CD14-positive monocyte (primary cell): ENCODE measurements at regions not wholly inside any gene's neighbourhood (a gene's known extent, or its start where the extent isn't known, plus 50 kb on each side); places are given as distances from the start of the nearest gene placed in this dataset.

Experiments used
- DNase-seq, 3 donors: peaks; one replicate each; pipeline ENCODE4 v3.0.0-alpha.2; 2011 to 2022
- H2AFZ ChIP-seq: 2 replicates; pipeline ENCODE4 v1.6.0; 2012; ENCODE audit warnings: mild to moderate bottlenecking, low read depth, low read length, inconsistent platforms; ENCODE audit not compliant: insufficient read depth, poor library complexity, severe bottlenecking
- H3K27ac ChIP-seq, 2 donors: 1 replicate in 1 of 2; 2 replicates in 1 of 2; pipeline ENCODE4 v1.5.1; 2012 to 2013; ENCODE audit warnings: low read length in 2 of 2, control low read depth in 1 of 2, inconsistent platforms in 1 of 2, low read depth in 1 of 2, mild to moderate bottlenecking in 1 of 2
- H3K27me3 ChIP-seq, 2 donors: one replicate each; pipeline versions ENCODE4 v1.6.0 to v1.6.1; 2011 to 2013; ENCODE audit warnings: low read length in 2 of 2; ENCODE audit not compliant: control insufficient read depth in 2 of 2, insufficient read depth in 2 of 2
- H3K36me3 ChIP-seq, 2 donors: replicated peaks in 1 of 2; 1 replicate in 1 of 2; 2 replicates in 1 of 2; pipeline versions ENCODE4 v1.5.1 to v1.6.1; 2012 to 2013; ENCODE audit warnings: low read length in 2 of 2, control low read depth in 1 of 2, inconsistent platforms in 1 of 2, mild to moderate bottlenecking in 1 of 2; ENCODE audit not compliant: insufficient read depth in 2 of 2, control insufficient read depth in 1 of 2
- H3K4me1 ChIP-seq, 2 donors: 1 replicate in 1 of 2; 2 replicates in 1 of 2; pipeline versions ENCODE4 v1.5.1 to v1.6.1; 2012 to 2013; ENCODE audit warnings: low read length in 2 of 2, control low read depth in 1 of 2, inconsistent platforms in 1 of 2, mild to moderate bottlenecking in 1 of 2, moderate library complexity in 1 of 2; ENCODE audit not compliant: insufficient read depth in 2 of 2, control insufficient read depth in 1 of 2
- H3K4me2 ChIP-seq: replicated peaks from 2 replicates; pipeline ENCODE3; 2012; ENCODE audit warnings: low read length, moderate library complexity, mild to moderate bottlenecking; ENCODE audit not compliant: poor library complexity, severe bottlenecking; ENCODE audit errors: extremely low read depth
- H3K4me3 ChIP-seq, 3 experiments: fragments of 200-600 bp in 1 of 3; sonication (generic) in 1 of 3; replicated peaks in 1 of 3; 1 replicate in 2 of 3; 2 replicates in 1 of 3; pipeline ENCODE4 v1.5.1; 2011 to 2013; ENCODE audit warnings: low read length in 3 of 3, mild to moderate bottlenecking in 3 of 3, control low read depth in 2 of 3, low read depth in 2 of 3, inconsistent platforms in 1 of 3, moderate library complexity in 1 of 3
- H3K79me2 ChIP-seq: 2 replicates; pipeline ENCODE4 v1.6.0; 2012; ENCODE audit warnings: mild to moderate bottlenecking, control low read depth, inconsistent platforms, low read length, moderate library complexity; ENCODE audit not compliant: insufficient read depth
- H3K9ac ChIP-seq: 2 replicates; pipeline ENCODE4 v1.6.0; 2017; ENCODE audit warnings: low read length, mild to moderate bottlenecking; ENCODE audit not compliant: insufficient read depth, poor library complexity, severe bottlenecking
- H3K9me3 ChIP-seq, 2 donors: replicated peaks in 1 of 2; 1 replicate in 1 of 2; 2 replicates in 1 of 2; pipeline versions ENCODE4 v1.5.1 to v1.6.1; 2012 to 2013; ENCODE audit warnings: low read length in 2 of 2, control low read depth in 1 of 2; ENCODE audit not compliant: control insufficient read depth in 1 of 2, insufficient read depth in 1 of 2
- H4K20me1 ChIP-seq: 2 replicates; pipeline ENCODE4 v1.6.0; 2012; ENCODE audit warnings: mild to moderate bottlenecking, low read length, control low read depth, moderate library complexity; ENCODE audit not compliant: insufficient read depth
- H3K27ac Mint-ChIP-seq, 7 donors: one replicate each; pipeline ENCODE4 v1.8.0; 2020; ENCODE audit warnings: mild to moderate bottlenecking in 7 of 7, mixed read lengths in 7 of 7, moderate library complexity in 6 of 7, inconsistent platforms in 2 of 7
- H3K27me3 Mint-ChIP-seq, 3 donors: one replicate each; pipeline ENCODE4 v1.8.0; 2021 to 2022; ENCODE audit warnings: low read depth in 3 of 3, mild to moderate bottlenecking in 3 of 3, mixed read lengths in 3 of 3, moderate library complexity in 3 of 3, inconsistent platforms in 1 of 3
- H3K36me3 Mint-ChIP-seq, 2 donors: one replicate each; pipeline ENCODE4 v1.8.0; 2020; ENCODE audit warnings: mixed read lengths in 2 of 2, inconsistent platforms in 1 of 2, mild to moderate bottlenecking in 1 of 2
- H3K4me1 Mint-ChIP-seq: one replicate; pipeline ENCODE4 v1.8.0; 2020; ENCODE audit warnings: mild to moderate bottlenecking, mixed read lengths
- H3K4me3 Mint-ChIP-seq, 2 donors: one replicate each; pipeline ENCODE4 v1.8.0; 2020; ENCODE audit warnings: mild to moderate bottlenecking in 2 of 2, mixed read lengths in 2 of 2, moderate library complexity in 1 of 2
- H3K9me3 Mint-ChIP-seq, 7 donors: one replicate each; pipeline ENCODE4 v1.8.0; 2020 to 2022; ENCODE audit warnings: mixed read lengths in 7 of 7, mild to moderate bottlenecking in 6 of 7, moderate library complexity in 6 of 7, inconsistent platforms in 2 of 7
- CTCF ChIP-seq: fragments of 200-600 bp; IDR thresholded peaks from one replicate; pipeline ENCODE4 v1.8.0; 2022; ENCODE audit warnings: antibody characterized with exemption, mild to moderate bottlenecking
- intact Hi-C, 2 donors: fragments of 100-400 bp; cut with micrococcal nuclease; formaldehyde crosslinking; loops; one replicate each; pipeline versions ENCODE4 v1.15.0 to v1.15.1; 2023

- H3K9me3 Mint-ChIP-seq: peaks cover 0 to 7% (median 3%) of the 10 kb centered on the region in 7 donors
- no peaks in the 10 kb centered on the region for H4K20me1 ChIP-seq
- no peaks in the 10 kb centered on the region for H3K4me1 Mint-ChIP-seq
- H3K4me1 ChIP-seq: no peaks in the 10 kb centered on the region
- no peaks in the 10 kb centered on the region for H3K79me2 ChIP-seq
- no peaks in the 10 kb centered on the region for H3K9me3 ChIP-seq
- H3K4me3 ChIP-seq: no peak overlapping the region
- H3K4me3 Mint-ChIP-seq: no peak overlapping the region
- TF ChIP-seq CTCF: no peak
- no peaks in the 10 kb centered on the region for H3K36me3 ChIP-seq
- DNase-seq: no peak
- no peaks in the 10 kb centered on the region for H3K27me3 ChIP-seq
- intact Hi-C loops: no loop called here
- peaks cover 0 to 1% (median 0%) of the 10 kb centered on the region in 3 donors for H3K27me3 Mint-ChIP-seq
- H3K9ac ChIP-seq: no peak overlapping the region
- no peaks in the 10 kb centered on the region for H3K36me3 Mint-ChIP-seq
- no peak overlapping the region for H3K27ac ChIP-seq
- H3K27ac Mint-ChIP-seq: no peak overlapping the region
- H2AFZ ChIP-seq: no peak overlapping the region
- no peak overlapping the region for H3K4me2 ChIP-seq
Observed at GRCh38 chr12:91723191-91723590, 422.5 kb downstream of the BTG1 start.

GRCh38 chr12:91722072-91722471 is 423.6 kb downstream of the BTG1 start:
- Histone ChIP-seq H3K9me3 (no peaks in the 10 kb centered on the region), H2AFZ (no peak overlapping the region), H3K9ac (no peak overlapping the region), H3K27ac (no peak overlapping the region), H3K4me3 (no peak overlapping the region), H3K79me2 (no peaks in the 10 kb centered on the region), H3K27me3 (no peaks in the 10 kb centered on the region), H3K4me1 (no peaks in the 10 kb centered on the region), H4K20me1 (no peaks in the 10 kb centered on the region), H3K36me3 (no peaks in the 10 kb centered on the region), H3K4me2 (no peak overlapping the region)
- Mint-ChIP-seq H3K4me3 (no peak overlapping the region), H3K27ac (no peak overlapping the region), H3K36me3 (no peaks in the 10 kb centered on the region), H3K9me3 (peaks cover 0 to 7% (median 1%) of the 10 kb centered on the region in 7 donors), H3K27me3 (peaks cover 0 to 1% (median 0%) of the 10 kb centered on the region in 3 donors), H3K4me1 (no peaks in the 10 kb centered on the region)
- DNase-seq: no peak
- intact Hi-C loops: no loop called here
- no peak for TF ChIP-seq CTCF
